BJ (cell line): ENCODE measurements at regions not wholly inside any gene's neighbourhood (a gene's known extent, or its start where the extent isn't known, plus 50 kb on each side); places are given as distances from the start of the nearest gene placed in this dataset.
"Not testable (repeated sequence)": the region's sequence is repeated elsewhere in the genome, so short reads cannot be mapped to it uniquely, and the experiment has no call there.

Experiments used
- CTCF ChIA-PET: fragments of 350-600 bp; formaldehyde crosslinking; extraction: SDS; loops from one replicate; lab custom pipeline; 2021; ENCODE audit warnings: antibody characterized with exemption, inconsistent platforms; lab: Yijun Ruan, JAX
- POLR2A ChIA-PET: fragments of 300-600 bp; sonication (Branson Sonifier 250); formaldehyde crosslinking; extraction: SDS; loops from one replicate; lab custom pipeline; 2021; ENCODE audit warnings: antibody characterized with exemption; lab: Charles Lee
- DNase-seq: peaks from one replicate; pipeline ENCODE4 v3.0.0-alpha.2; 2011; ENCODE audit warnings: low read depth
- H3K27me3 ChIP-seq: 2 replicates; pipeline ENCODE4 v1.6.0; 2011; ENCODE audit warnings: low read length; ENCODE audit not compliant: control insufficient read depth, insufficient read depth
- H3K36me3 ChIP-seq: 2 replicates; pipeline ENCODE4 v1.5.1; 2011; ENCODE audit warnings: low read length; ENCODE audit not compliant: control insufficient read depth, insufficient read depth
- H3K4me3 ChIP-seq: 2 replicates; pipeline ENCODE4 v1.5.1; 2011; ENCODE audit warnings: low read depth, mild to moderate bottlenecking, control low read depth, low read length
- TF ChIP-seq, protein P1 (sequence below): IDR thresholded peaks from 2 replicates; pipeline ENCODE4 v1.5.1; 2011; ENCODE audit warnings: low read depth, mild to moderate bottlenecking, control low read depth, inconsistent platforms, low read length, moderate library complexity; ENCODE audit not compliant: insufficient read depth

- H3K36me3 ChIP-seq: no peaks in the 10 kb centered on the region
- no peak for DNase-seq
- ChIA-PET CTCF (no interaction called here), POLR2A (no interaction called here)
- H3K27me3 ChIP-seq: no peaks in the 10 kb centered on the region
- TF ChIP-seq, protein P1, sequence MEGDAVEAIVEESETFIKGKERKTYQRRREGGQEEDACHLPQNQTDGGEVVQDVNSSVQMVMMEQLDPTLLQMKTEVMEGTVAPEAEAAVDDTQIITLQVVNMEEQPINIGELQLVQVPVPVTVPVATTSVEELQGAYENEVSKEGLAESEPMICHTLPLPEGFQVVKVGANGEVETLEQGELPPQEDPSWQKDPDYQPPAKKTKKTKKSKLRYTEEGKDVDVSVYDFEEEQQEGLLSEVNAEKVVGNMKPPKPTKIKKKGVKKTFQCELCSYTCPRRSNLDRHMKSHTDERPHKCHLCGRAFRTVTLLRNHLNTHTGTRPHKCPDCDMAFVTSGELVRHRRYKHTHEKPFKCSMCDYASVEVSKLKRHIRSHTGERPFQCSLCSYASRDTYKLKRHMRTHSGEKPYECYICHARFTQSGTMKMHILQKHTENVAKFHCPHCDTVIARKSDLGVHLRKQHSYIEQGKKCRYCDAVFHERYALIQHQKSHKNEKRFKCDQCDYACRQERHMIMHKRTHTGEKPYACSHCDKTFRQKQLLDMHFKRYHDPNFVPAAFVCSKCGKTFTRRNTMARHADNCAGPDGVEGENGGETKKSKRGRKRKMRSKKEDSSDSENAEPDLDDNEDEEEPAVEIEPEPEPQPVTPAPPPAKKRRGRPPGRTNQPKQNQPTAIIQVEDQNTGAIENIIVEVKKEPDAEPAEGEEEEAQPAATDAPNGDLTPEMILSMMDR: no peak
- no peak overlapping the region for H3K4me3 ChIP-seq
Observed at GRCh38 chr1:65626003-65626402, 166.7 kb upstream of the PDE4B start.

GRCh38 chr1:65629788-65630187, 162.9 kb upstream of the PDE4B start:
- H3K27me3 ChIP-seq: no peaks in the 10 kb centered on the region
- POLR2A ChIA-PET: no interaction called here
- CTCF ChIA-PET: no interaction called here
- no peak overlapping the region for H3K4me3 ChIP-seq
- H3K36me3 ChIP-seq: no peaks in the 10 kb centered on the region
- no peak for DNase-seq
- TF ChIP-seq, protein P1: no peak

DNA sequence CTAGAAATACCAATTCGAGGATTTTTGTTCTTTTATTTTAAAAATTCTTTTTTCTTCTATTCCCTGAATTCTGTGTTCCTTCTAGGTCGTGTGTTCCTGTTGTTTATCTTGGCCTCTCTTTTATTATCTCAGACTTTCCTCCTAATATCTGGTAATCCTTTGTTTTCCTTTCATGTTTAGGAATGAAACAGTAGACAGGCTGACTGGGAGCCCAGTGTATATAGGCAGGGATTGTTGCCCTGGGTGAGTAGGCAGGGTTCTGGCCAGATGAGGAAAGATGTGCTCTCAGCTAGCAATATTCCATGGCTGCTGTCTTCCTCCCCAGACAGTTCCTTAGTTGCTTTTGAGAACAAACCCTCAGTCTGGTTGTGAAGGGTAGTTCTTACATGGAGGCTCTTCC, 161.8 kb upstream of the PDE4B start:
- CTCF ChIA-PET: no interaction called here
- H3K4me3 ChIP-seq: no peak overlapping the region
- no peaks in the 10 kb centered on the region for H3K27me3 ChIP-seq
- DNase-seq: no peak
- no peaks in the 10 kb centered on the region for H3K36me3 ChIP-seq
- TF ChIP-seq, protein P1: no peak
- POLR2A ChIA-PET: no interaction called here

DNA sequence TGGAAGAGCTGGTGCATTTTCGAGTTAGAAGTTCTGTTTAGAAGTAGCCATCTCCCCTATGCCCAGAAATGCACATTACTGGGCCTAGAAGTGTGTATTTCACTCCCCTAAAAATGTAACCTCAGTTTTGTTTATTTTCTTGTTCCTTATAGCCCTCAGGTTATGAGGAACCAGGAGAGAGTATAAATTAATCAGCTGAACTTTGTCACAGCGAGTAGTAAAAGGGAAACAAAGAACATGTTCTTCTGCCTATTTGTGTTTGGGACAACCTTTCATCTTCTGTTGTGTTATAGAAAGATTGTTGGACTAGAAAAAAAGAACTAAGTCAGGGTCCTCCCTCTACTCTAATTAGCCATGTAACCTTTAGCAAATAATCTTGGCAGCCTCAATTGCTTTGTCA, 160.5 kb upstream of the PDE4B start:
- DNase-seq: no peak
- no peaks in the 10 kb centered on the region for H3K27me3 ChIP-seq
- ChIA-PET POLR2A (no interaction called here), CTCF (interaction anchor here (0.7 to 1.2 kb wide), 2 partner anchors 36 to 149 kb away, joined by 3 read pairs; no protein-coding TSS in a partner anchor)
- TF ChIP-seq, protein P1: no peak
- no peak overlapping the region for H3K4me3 ChIP-seq
- H3K36me3 ChIP-seq: no peaks in the 10 kb centered on the region

- TF ChIP-seq, protein P1: no peak
- ChIA-PET CTCF (no interaction called here), POLR2A (no interaction called here)
- Histone ChIP-seq H3K4me3 (no peak overlapping the region), H3K36me3 (no peaks in the 10 kb centered on the region), H3K27me3 (no peaks in the 10 kb centered on the region)
- no peak for DNase-seq
Observed at GRCh38 chr1:65640046-65640445, 152.6 kb upstream of the PDE4B start.

- H3K4me3 ChIP-seq, H3K27me3 ChIP-seq, DNase-seq, CTCF ChIA-PET, H3K36me3 ChIP-seq, POLR2A ChIA-PET: not testable (repeated sequence)
Observed at GRCh38 chr1:65649185-65649584, 143.5 kb upstream of the PDE4B start.
